IPS-20b (cell line): ENCODE measurements at regions not wholly inside any gene's neighbourhood (a gene's known extent, or its start where the extent isn't known, plus 50 kb on each side); places are given as distances from the start of the nearest gene placed in this dataset.

Source experiments
- H3K27ac ChIP-seq: one replicate; pipeline ENCODE4 v1.5.1; 2013; ENCODE audit warnings: low read length
- H3K27me3 ChIP-seq: 2 replicates; pipeline ENCODE4 v1.6.1; 2013; ENCODE audit warnings: mild to moderate bottlenecking, low read length, inconsistent platforms; ENCODE audit not compliant: insufficient read depth
- H3K36me3 ChIP-seq: 2 replicates; pipeline ENCODE4 v1.6.1; 2013; ENCODE audit warnings: low read depth, mild to moderate bottlenecking, inconsistent platforms, low read length, moderate library complexity; ENCODE audit not compliant: insufficient read depth
- H3K4me1 ChIP-seq: 2 replicates; pipeline ENCODE4 v1.6.1; 2013; ENCODE audit warnings: mild to moderate bottlenecking, control low read depth, inconsistent platforms, low read length, moderate library complexity; ENCODE audit not compliant: insufficient read depth
- H3K4me3 ChIP-seq: 2 replicates; pipeline ENCODE4 v1.5.1; 2013; ENCODE audit warnings: mild to moderate bottlenecking, low read length, inconsistent platforms
- H3K9ac ChIP-seq: 2 replicates; pipeline ENCODE4 v1.6.1; 2013; ENCODE audit warnings: low read depth, mild to moderate bottlenecking, inconsistent platforms, low read length, moderate library complexity
- H3K9me3 ChIP-seq: 2 replicates; pipeline ENCODE4 v1.6.1; 2013; ENCODE audit warnings: mild to moderate bottlenecking, low read depth, low read length, inconsistent platforms; ENCODE audit not compliant: insufficient read depth

- H3K9ac ChIP-seq, result no peak overlapping the region
These were observed 249.0 kb downstream of the CRPPA start for GRCh38 chr7:16172366-16172765.

GRCh38 chr7:16171928-16172327 lies 249.4 kb downstream of the CRPPA start:
- H3K9ac ChIP-seq, result no peak overlapping the region
- H3K27ac ChIP-seq, result no peak overlapping the region
- no peaks in the 10 kb centered on the region for H3K36me3 ChIP-seq
- H3K4me1 ChIP-seq, result no peaks in the 10 kb centered on the region
- H3K4me3 ChIP-seq, result no peak overlapping the region
- H3K27me3 ChIP-seq, result no peaks in the 10 kb centered on the region
- H3K9me3 ChIP-seq, result no peaks in the 10 kb centered on the region

More at GRCh38 chr7:16172366-16172765, 249.0 kb downstream of the CRPPA start:
- Histone ChIP-seq H3K27ac (no peak overlapping the region), H3K4me1 (no peaks in the 10 kb centered on the region), H3K9me3 (no peaks in the 10 kb centered on the region), H3K36me3 (no peaks in the 10 kb centered on the region), H3K4me3 (no peak overlapping the region), H3K27me3 (no peaks in the 10 kb centered on the region)

GRCh38 chr7:16170671-16171070 lies 250.7 kb downstream of the CRPPA start:
- no peak overlapping the region for H3K4me3 ChIP-seq
- no peaks in the 10 kb centered on the region for H3K27me3 ChIP-seq
- no peak overlapping the region for H3K9ac ChIP-seq
- H3K9me3 ChIP-seq, result no peaks in the 10 kb centered on the region
- H3K27ac ChIP-seq, result no peak overlapping the region
- H3K4me1 ChIP-seq, result no peaks in the 10 kb centered on the region
- no peaks in the 10 kb centered on the region for H3K36me3 ChIP-seq

- H3K27ac ChIP-seq, result no peak overlapping the region
- H3K9me3 ChIP-seq, result no peaks in the 10 kb centered on the region
- no peaks in the 10 kb centered on the region for H3K4me1 ChIP-seq
- H3K27me3 ChIP-seq, result no peaks in the 10 kb centered on the region
- H3K4me3 ChIP-seq, result no peak overlapping the region
- no peak overlapping the region for H3K9ac ChIP-seq
- no peaks in the 10 kb centered on the region for H3K36me3 ChIP-seq
These were observed 251.8 kb downstream of the CRPPA start for GRCh38 chr7:16169537-16169936.

GRCh38 chr7:16167526-16167925 lies 253.8 kb downstream of the CRPPA start:
- Histone ChIP-seq H3K36me3 (no peaks in the 10 kb centered on the region), H3K27ac (no peak overlapping the region), H3K4me3 (no peak overlapping the region), H3K27me3 (no peaks in the 10 kb centered on the region), H3K9ac (no peak overlapping the region), H3K4me1 (no peaks in the 10 kb centered on the region), H3K9me3 (no peaks in the 10 kb centered on the region)

- H3K27me3 ChIP-seq, result no peaks in the 10 kb centered on the region
- no peak overlapping the region for H3K27ac ChIP-seq
- no peaks in the 10 kb centered on the region for H3K36me3 ChIP-seq
- H3K9ac ChIP-seq, result no peak overlapping the region
- H3K4me1 ChIP-seq, result no peaks in the 10 kb centered on the region
- H3K9me3 ChIP-seq, result peaks cover 27% of the 10 kb centered on the region
- no peak overlapping the region for H3K4me3 ChIP-seq
These were observed 277.0 kb downstream of the CRPPA start for GRCh38 chr7:16144361-16144760.

- H3K36me3 ChIP-seq, result no peaks in the 10 kb centered on the region
- no peak overlapping the region for H3K4me3 ChIP-seq
- no peak overlapping the region for H3K27ac ChIP-seq
- no peak overlapping the region for H3K9ac ChIP-seq
- no peaks in the 10 kb centered on the region for H3K27me3 ChIP-seq
- no peaks in the 10 kb centered on the region for H3K4me1 ChIP-seq
- no peaks in the 10 kb centered on the region for H3K9me3 ChIP-seq
These were observed 283.4 kb downstream of the CRPPA start for GRCh38 chr7:16137944-16138343.

- no peaks in the 10 kb centered on the region for H3K4me1 ChIP-seq
- no peaks in the 10 kb centered on the region for H3K36me3 ChIP-seq
- no peak overlapping the region for H3K4me3 ChIP-seq
- H3K27ac ChIP-seq, result no peak overlapping the region
- no peaks in the 10 kb centered on the region for H3K27me3 ChIP-seq
- no peaks in the 10 kb centered on the region for H3K9me3 ChIP-seq
- H3K9ac ChIP-seq, result no peak overlapping the region
These were observed 284.4 kb downstream of the CRPPA start for GRCh38 chr7:16136896-16137295.

GRCh38 chr7:16135658-16136057 lies 285.7 kb downstream of the CRPPA start:
- H3K4me1 ChIP-seq, result no peaks in the 10 kb centered on the region
- H3K27me3 ChIP-seq, result no peaks in the 10 kb centered on the region
- no peak overlapping the region for H3K4me3 ChIP-seq
- H3K36me3 ChIP-seq, result no peaks in the 10 kb centered on the region
- H3K9me3 ChIP-seq, result no peaks in the 10 kb centered on the region
- no peak overlapping the region for H3K27ac ChIP-seq
- H3K9ac ChIP-seq, result no peak overlapping the region

GRCh38 chr7:16130111-16131110 lies 290.9 kb downstream of the CRPPA start:
- H3K27me3 ChIP-seq, result no peaks in the 10 kb centered on the region
- H3K27ac ChIP-seq, result no peak overlapping the region
- no peaks in the 10 kb centered on the region for H3K9me3 ChIP-seq
- H3K36me3 ChIP-seq, result no peaks in the 10 kb centered on the region
- no peaks in the 10 kb centered on the region for H3K4me1 ChIP-seq
- H3K4me3 ChIP-seq, result no peak overlapping the region
- no peak overlapping the region for H3K9ac ChIP-seq

GRCh38 chr7:16129431-16130110 lies 291.8 kb downstream of the CRPPA start:
- no peaks in the 10 kb centered on the region for H3K27me3 ChIP-seq
- H3K4me3 ChIP-seq, result no peak overlapping the region
- no peak overlapping the region for H3K9ac ChIP-seq
- H3K27ac ChIP-seq, result no peak overlapping the region
- H3K36me3 ChIP-seq, result no peaks in the 10 kb centered on the region
- no peaks in the 10 kb centered on the region for H3K4me1 ChIP-seq
- no peaks in the 10 kb centered on the region for H3K9me3 ChIP-seq
